Raji (cell line): ENCODE measurements at regions not wholly inside any gene's neighbourhood (a gene's known extent, or its start where the extent isn't known, plus 50 kb on each side); places are given as distances from the start of the nearest gene placed in this dataset.

Experiments
- POLR2A ChIP-seq: IDR thresholded peaks from 2 replicates; pipeline ENCODE4 v1.6.1; 2011; ENCODE audit warnings: low read depth, low read length, control low read depth; ENCODE audit not compliant: insufficient read depth

- TF ChIP-seq POLR2A = no peak
These were observed 129.1 kb downstream of the RAP2B start for GRCh38 chr3:153291059-153291685.

DNA sequence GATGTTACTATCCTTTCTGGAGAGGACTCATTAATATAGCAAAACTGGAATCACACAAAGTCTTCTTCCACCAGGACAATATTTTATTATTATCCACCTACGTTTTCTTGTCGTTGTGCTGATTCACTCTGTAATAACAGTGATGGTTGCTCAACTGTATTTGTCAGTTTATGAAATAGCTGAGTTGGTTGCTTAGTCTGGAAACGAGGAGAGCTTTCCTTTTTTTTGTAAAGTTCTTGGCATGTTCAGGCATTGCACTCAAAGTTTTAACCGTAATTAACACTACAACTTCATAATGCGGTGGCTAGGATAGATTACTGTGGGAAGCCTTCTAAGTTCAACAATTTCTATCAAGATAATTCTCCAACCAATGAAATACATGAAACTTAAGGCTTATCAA, 131.2 kb downstream of the RAP2B start:
- no peak for TF ChIP-seq POLR2A

GRCh38 chr3:153295901-153296300, 133.9 kb downstream of the RAP2B start:
- no peak for TF ChIP-seq POLR2A

GRCh38 chr3:153305189-153305588, 143.2 kb downstream of the RAP2B start:
- TF ChIP-seq POLR2A = no peak

- TF ChIP-seq POLR2A = no peak
These were observed 149.5 kb downstream of the RAP2B start for GRCh38 chr3:153311541-153311940.

- no peak for TF ChIP-seq POLR2A
These were observed 151.4 kb downstream of the RAP2B start for GRCh38 chr3:153313302-153313965.

- no peak for TF ChIP-seq POLR2A
These were observed 152.0 kb downstream of the RAP2B start for GRCh38 chr3:153314038-153314437.

- no peak for TF ChIP-seq POLR2A
These were observed 153.8 kb downstream of the RAP2B start for GRCh38 chr3:153315781-153316180.

DNA sequence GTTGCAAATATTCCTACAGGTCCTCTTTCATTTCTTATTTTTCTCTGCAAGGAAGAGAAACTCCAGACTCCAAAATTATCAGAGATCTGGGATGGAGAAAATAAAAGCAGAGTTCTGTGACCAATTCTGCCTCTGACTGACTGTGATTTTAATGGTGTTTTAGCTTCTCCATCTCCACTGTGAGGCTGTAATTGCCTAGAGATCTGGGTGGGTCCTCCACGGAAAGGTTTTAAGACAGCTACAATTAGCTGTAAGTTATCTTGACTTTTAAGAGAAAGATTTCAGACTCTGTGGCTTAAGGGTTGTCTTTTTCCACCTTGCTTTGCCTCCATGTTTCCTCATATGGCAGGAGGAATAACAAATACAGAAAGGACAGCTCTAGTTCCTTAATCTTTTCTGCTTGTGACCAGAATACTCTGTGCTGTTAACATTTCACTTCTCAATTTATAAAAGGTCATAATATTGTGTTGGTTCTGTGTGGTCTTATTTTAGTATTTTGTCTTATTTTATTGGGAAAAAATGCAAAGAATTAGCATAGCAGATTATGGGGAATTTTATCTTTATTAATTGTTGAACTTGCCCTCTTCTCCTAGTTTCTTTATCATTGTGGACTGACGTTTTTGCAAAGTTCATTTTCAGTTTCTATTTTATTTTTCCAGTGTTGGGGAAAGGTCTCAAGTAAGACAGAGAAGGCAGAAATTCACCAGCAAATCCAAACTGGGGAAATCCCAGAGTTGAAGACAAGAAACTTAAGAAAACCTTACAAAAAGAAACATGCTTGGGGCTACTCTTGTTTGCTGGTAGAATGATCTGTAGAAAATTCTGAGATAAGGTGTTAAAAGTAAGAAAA, 157.9 kb downstream of the RAP2B start:
- no peak for TF ChIP-seq POLR2A

GRCh38 chr3:153320585-153321128, 158.6 kb downstream of the RAP2B start:
- TF ChIP-seq POLR2A = no peak

- TF ChIP-seq POLR2A = no peak
These were observed 166.7 kb downstream of the RAP2B start for GRCh38 chr3:153328690-153329089.

DNA sequence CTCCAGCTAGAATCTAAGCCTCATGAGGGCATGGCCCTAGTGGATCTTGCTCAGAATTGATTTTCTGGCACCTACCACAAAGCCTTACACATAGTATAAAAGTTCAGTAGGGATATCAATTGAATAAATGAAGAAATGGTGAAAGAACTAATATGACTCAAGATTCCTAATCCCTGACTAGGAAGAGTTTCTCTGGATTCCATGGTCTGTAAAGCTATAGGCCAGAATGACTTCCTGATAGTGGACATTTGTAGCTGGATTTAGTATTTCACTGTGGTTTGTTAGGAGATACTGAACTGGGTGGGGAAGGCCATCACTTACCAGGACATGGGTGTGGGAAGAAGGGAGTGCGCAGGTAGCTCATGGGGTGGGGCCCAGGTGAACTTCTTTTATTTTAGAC, 168.9 kb downstream of the RAP2B start:
- TF ChIP-seq POLR2A = no peak

GRCh38 chr3:153331676-153332075, 169.7 kb downstream of the RAP2B start:
- no peak for TF ChIP-seq POLR2A

DNA sequence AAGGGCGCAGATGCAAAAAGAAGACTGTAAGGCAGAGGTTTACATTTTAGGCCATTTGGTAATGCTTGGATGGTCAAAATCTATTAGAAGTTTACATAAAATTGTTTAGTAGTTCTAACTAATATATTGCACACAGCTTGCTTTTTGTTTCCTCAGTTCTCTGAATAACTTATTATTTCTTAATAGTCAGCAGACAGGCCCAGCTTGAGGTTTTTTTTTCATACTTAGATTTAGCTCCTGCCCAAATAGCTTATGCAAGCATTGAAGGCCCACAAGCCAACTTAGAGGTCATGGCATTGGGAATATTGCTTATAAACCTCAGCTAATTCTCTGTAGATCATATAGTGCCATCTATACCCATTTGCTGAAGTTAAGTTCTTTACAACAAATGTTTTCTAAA, 172.5 kb downstream of the RAP2B start:
- no peak for TF ChIP-seq POLR2A

DNA sequence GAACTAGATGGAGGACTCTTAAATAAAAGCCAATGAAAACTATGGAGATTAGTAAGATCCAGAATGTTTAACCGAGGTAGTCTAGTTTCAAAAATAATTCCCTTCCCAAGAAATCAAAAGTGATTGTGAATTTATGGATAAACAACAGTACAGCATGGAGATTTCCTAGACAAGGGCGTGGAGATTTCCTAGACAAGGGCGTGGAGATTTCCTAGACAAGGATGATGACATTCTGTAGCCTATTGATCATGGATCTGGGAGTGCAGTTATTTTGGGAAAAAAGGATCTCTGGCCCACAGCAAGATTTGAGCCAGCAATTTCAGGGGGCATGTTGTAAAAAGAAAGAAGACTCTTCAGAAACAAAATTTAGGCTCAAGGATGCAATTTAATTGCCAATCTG, 175.3 kb downstream of the RAP2B start:
- no peak for TF ChIP-seq POLR2A

- TF ChIP-seq POLR2A = no peak
These were observed 176.5 kb downstream of the RAP2B start for GRCh38 chr3:153338487-153338886.
